H1 (cell line): ENCODE measurements at regions not wholly inside any gene's neighbourhood (a gene's known extent, or its start where the extent isn't known, plus 50 kb on each side); places are given as distances from the start of the nearest gene placed in this dataset.

ENCODE experiments used
- CTCF ChIA-PET: fragments of 300-600 bp; sonication (Branson Sonifier 250); formaldehyde crosslinking; loops from one replicate; lab custom pipeline; 2021; ENCODE audit not compliant: partially characterized antibody; lab: Charles Lee
- POLR2A ChIA-PET: fragments of 300-600 bp; sonication (Branson Sonifier 250); formaldehyde crosslinking; loops from one replicate; lab custom pipeline; 2021; ENCODE audit warnings: inconsistent platforms; ENCODE audit not compliant: partially characterized antibody; lab: Charles Lee
- DNase-seq, 2 experiments: peaks; one replicate each; pipeline versions ENCODE4 v3.0.0 to v3.0.0-alpha.2; 2010 to 2022; ENCODE audit warnings: low spot score in 2 of 2, low read depth in 1 of 2, mixed read lengths in 1 of 2
- FAIRE-seq: peaks from 2 replicates; lab custom pipeline; 2011; peaks lifted over from hg19 to GRCh38; lab: Jason Lieb, UNC
- H2AFZ ChIP-seq: 2 replicates; pipeline ENCODE4 v1.8.1; 2012; ENCODE audit warnings: low read length, inconsistent platforms
- H2AK5ac ChIP-seq: 2 replicates; pipeline ENCODE4 v1.6.1; 2013; ENCODE audit warnings: low read depth, low read length
- H2BK120ac ChIP-seq: replicated peaks from 2 replicates; pipeline ENCODE3; 2013; ENCODE audit warnings: low read depth, low read length, inconsistent platforms
- H2BK12ac ChIP-seq: 2 replicates; pipeline ENCODE4 v1.6.1; 2013; ENCODE audit warnings: low read depth, low read length
- H2BK15ac ChIP-seq: 2 replicates; pipeline ENCODE4 v1.6.1; 2013; ENCODE audit warnings: low read length
- H2BK20ac ChIP-seq: 2 replicates; pipeline ENCODE4 v1.6.1; 2013; ENCODE audit warnings: low read length
- H2BK5ac ChIP-seq: 2 replicates; pipeline ENCODE4 v1.6.1; 2013; ENCODE audit warnings: low read depth, low read length
- H3K14ac ChIP-seq: 2 replicates; pipeline ENCODE4 v1.6.1; 2013; ENCODE audit warnings: inconsistent platforms; ENCODE audit not compliant: insufficient read length
- H3K18ac ChIP-seq: 2 replicates; pipeline ENCODE4 v1.6.1; 2013; ENCODE audit warnings: low read length; ENCODE audit errors: extremely low read depth
- H3K23ac ChIP-seq: 2 replicates; pipeline ENCODE4 v1.6.1; 2013; ENCODE audit warnings: inconsistent platforms; ENCODE audit not compliant: insufficient read length
- H3K23me2 ChIP-seq: 2 replicates; pipeline ENCODE4 v1.6.1; 2013; ENCODE audit warnings: low read depth, low read length
- H3K27ac ChIP-seq: 2 replicates; pipeline ENCODE4 v1.6.1; 2011; ENCODE audit warnings: low read depth, low read length, inconsistent platforms
- H3K27me3 ChIP-seq, 4 experiments: replicated peaks in 1 of 4; 1 replicate in 1 of 4; 2 replicates in 3 of 4; pipeline versions ENCODE4 v1.6.1 to v1.8.1; 2011 to 2013; ENCODE audit warnings: low read length in 3 of 4, mild to moderate bottlenecking in 3 of 4, inconsistent platforms in 2 of 4, mixed read lengths in 2 of 4, moderate library complexity in 1 of 4; ENCODE audit not compliant: control insufficient read depth in 3 of 4, insufficient read depth in 3 of 4; ENCODE audit errors: extremely low read depth in 1 of 4
- H3K36me3 ChIP-seq, 4 experiments: 2 replicates each; pipeline versions ENCODE4 v1.6.1 to v1.8.1; 2011 to 2013; ENCODE audit warnings: mild to moderate bottlenecking in 4 of 4, low read length in 3 of 4, moderate library complexity in 2 of 4, control low read depth in 1 of 4, inconsistent platforms in 1 of 4; ENCODE audit not compliant: insufficient read depth in 4 of 4, control insufficient read depth in 2 of 4
- H3K4ac ChIP-seq: replicated peaks from 2 replicates; pipeline ENCODE3; 2013; ENCODE audit warnings: low read length, low read depth, mixed read lengths, inconsistent platforms; ENCODE audit not compliant: insufficient read length
- H3K4me1 ChIP-seq, 4 experiments: replicated peaks in 1 of 4; 1 replicate in 1 of 4; 2 replicates in 3 of 4; pipeline versions ENCODE4 v1.6.1 to v1.8.1; 2011 to 2013; ENCODE audit warnings: low read length in 3 of 4, inconsistent platforms in 2 of 4, mixed read lengths in 1 of 4; ENCODE audit not compliant: insufficient read depth in 4 of 4, control insufficient read depth in 3 of 4
- H3K4me2 ChIP-seq, 2 experiments: 2 replicates each; pipeline versions ENCODE4 v1.6.1 to v1.8.1; 2011 to 2013; ENCODE audit warnings: low read depth in 2 of 2, low read length in 2 of 2, control low read depth in 1 of 2, inconsistent platforms in 1 of 2, mild to moderate bottlenecking in 1 of 2; ENCODE audit not compliant: insufficient read depth in 1 of 2
- H3K4me3 ChIP-seq, 4 experiments: fragments of 200-600, 300-600 bp in 1 of 4; sonication (generic), shearing (Covaris generic), sonication (Bioruptor Twin) in 1 of 4; 2 replicates each; pipeline versions ENCODE4 v1.5.1 to v1.8.1; 2011 to 2016; ENCODE audit warnings: low read length in 4 of 4, low read depth in 3 of 4, control low read depth in 2 of 4, inconsistent platforms in 2 of 4, mild to moderate bottlenecking in 2 of 4, mixed read lengths in 1 of 4, moderate library complexity in 1 of 4; ENCODE audit not compliant: insufficient read depth in 2 of 4; ENCODE audit errors: extremely low read depth in 1 of 4
- H3K56ac ChIP-seq: replicated peaks from 2 replicates; pipeline ENCODE3; 2013; ENCODE audit warnings: low read depth, mild to moderate bottlenecking, mixed read lengths, low read length, inconsistent platforms; ENCODE audit not compliant: insufficient read length
- H3K79me1 ChIP-seq: 2 replicates; pipeline ENCODE4 v1.6.1; 2013; ENCODE audit warnings: low read depth, low read length, control low read depth
- H3K79me2 ChIP-seq, 2 experiments: 2 replicates each; pipeline versions ENCODE4 v1.6.1 to v1.8.1; 2012 to 2013; ENCODE audit warnings: low read length in 2 of 2, mild to moderate bottlenecking in 2 of 2, inconsistent platforms in 1 of 2; ENCODE audit not compliant: insufficient read depth in 2 of 2, control insufficient read depth in 1 of 2
- H3K9ac ChIP-seq, 4 experiments: replicated peaks in 1 of 4; 1 replicate in 1 of 4; 2 replicates in 3 of 4; pipeline versions ENCODE4 v1.6.1 to v1.8.1; 2011 to 2013; ENCODE audit warnings: low read depth in 3 of 4, low read length in 3 of 4, control low read depth in 2 of 4, mild to moderate bottlenecking in 2 of 4, moderate library complexity in 2 of 4, inconsistent platforms in 1 of 4; ENCODE audit errors: extremely low read depth in 1 of 4
- H3K9me3 ChIP-seq, 2 experiments: 2 replicates each; pipeline versions ENCODE4 v1.6.1 to v1.8.1; 2012 to 2013; ENCODE audit warnings: mild to moderate bottlenecking in 2 of 2, moderate library complexity in 2 of 2, control low read depth in 1 of 2, inconsistent platforms in 1 of 2, low read depth in 1 of 2, low read length in 1 of 2, mixed read lengths in 1 of 2; ENCODE audit not compliant: insufficient read depth in 2 of 2
- H4K20me1 ChIP-seq, 2 experiments: replicated peaks in 1 of 2; 2 replicates each; pipeline versions ENCODE3 to v1.8.1; 2011 to 2013; ENCODE audit warnings: inconsistent platforms in 2 of 2, low read length in 2 of 2, mild to moderate bottlenecking in 1 of 2; ENCODE audit not compliant: insufficient read depth in 2 of 2, control insufficient read depth in 1 of 2
- H4K5ac ChIP-seq: 2 replicates; pipeline ENCODE4 v1.6.1; 2013; ENCODE audit warnings: low read length, low read depth, mixed read lengths, inconsistent platforms; ENCODE audit not compliant: insufficient read length
- H4K8ac ChIP-seq: 2 replicates; pipeline ENCODE4 v1.8.0; 2013; ENCODE audit warnings: mild to moderate bottlenecking, moderate library complexity, low read length, inconsistent platforms; ENCODE audit not compliant: insufficient read depth; ENCODE audit errors: extremely low read depth
- H4K91ac ChIP-seq: replicated peaks from 2 replicates; pipeline ENCODE3; 2013; ENCODE audit warnings: low read length, mixed read lengths, inconsistent platforms; ENCODE audit not compliant: insufficient read length
- CBX8 ChIP-seq: fragments of 300-800, 300-1000 bp; sonication (generic); IDR thresholded peaks from 2 replicates; pipeline ENCODE4 v1.7.1; 2016; ENCODE audit warnings: low read depth, low read length, borderline replicate concordance
- KDM5A ChIP-seq: fragments of 200-600 bp; IDR thresholded peaks from 2 replicates; pipeline ENCODE4 v1.7.1; 2012; ENCODE audit warnings: mild to moderate bottlenecking, low read length, inconsistent platforms, mixed read lengths
- NANOG ChIP-seq: IDR thresholded peaks from 2 replicates; pipeline ENCODE4 v1.6.1; 2011; ENCODE audit warnings: low read length, low read depth, mild to moderate bottlenecking, inconsistent platforms; ENCODE audit not compliant: insufficient read depth, poor library complexity, severe bottlenecking
- RAD21 ChIP-seq, 2 experiments: IDR thresholded peaks in 1 of 2; conservative IDR thresholded peaks in 1 of 2; 2 replicates each; pipeline ENCODE4 v1.6.1; 2011; ENCODE audit warnings: low read depth in 2 of 2, low read length in 2 of 2, improper control_type of control experiment in 1 of 2, inconsistent platforms in 1 of 2, mild to moderate bottlenecking in 1 of 2, moderate library complexity in 1 of 2
- RFX5 ChIP-seq: IDR thresholded peaks from 2 replicates; pipeline ENCODE4 v1.6.1; 2011; ENCODE audit warnings: low read depth, low read length, improper control_type of control experiment, borderline replicate concordance
- RNF2 ChIP-seq: fragments of 200-900, 300-1000 bp; sonication (generic); IDR thresholded peaks from 2 replicates; pipeline ENCODE4 v1.7.1; 2016; ENCODE audit warnings: borderline replicate concordance, low read depth, mild to moderate bottlenecking, antibody characterized with exemption, low read length; ENCODE audit not compliant: poor library complexity, severe bottlenecking; ENCODE audit errors: missing control alignments
- SIN3A ChIP-seq, 2 experiments: IDR thresholded peaks in 1 of 2; conservative IDR thresholded peaks in 1 of 2; 2 replicates each; pipeline ENCODE4 v1.6.1; 2011 to 2012; ENCODE audit warnings: low read length in 2 of 2, improper control_type of control experiment in 1 of 2, low read depth in 1 of 2, mild to moderate bottlenecking in 1 of 2
- SP2 ChIP-seq: IDR thresholded peaks from 2 replicates; pipeline ENCODE4 v1.6.1; 2012; ENCODE audit warnings: mild to moderate bottlenecking, low read length, inconsistent platforms
- SP4 ChIP-seq: IDR thresholded peaks from 2 replicates; pipeline ENCODE4 v1.6.1; 2012; ENCODE audit warnings: low read length, inconsistent platforms
- SRF ChIP-seq: IDR thresholded peaks from 2 replicates; pipeline ENCODE4 v1.6.1; 2011; ENCODE audit warnings: mild to moderate bottlenecking, low read depth, low read length, moderate library complexity
- TBP ChIP-seq: IDR thresholded peaks from 2 replicates; pipeline ENCODE4 v1.6.1; 2011; ENCODE audit warnings: low read depth, low read length, improper control_type of control experiment
- ZNF274 ChIP-seq: IDR thresholded peaks from 2 replicates; pipeline ENCODE4 v1.7.0; 2012; ENCODE audit warnings: low read length, borderline replicate concordance; ENCODE audit errors: extremely low read depth
- WGBS, 2 experiments: shearing (Covaris generic) in 1 of 2; methylation state at CpG; one replicate each; pipeline versions ENCODE4 v1.1.6 to v1.1.7; 2013 to 2015; ENCODE audit warnings: low lambda C conversion rate in 2 of 2, mixed read lengths in 2 of 2, inconsistent platforms in 1 of 2, low coverage in 1 of 2, missing lambda C conversion rate in 1 of 2; ENCODE audit not compliant: insufficient replicate concordance in 2 of 2, insufficient coverage in 1 of 2, insufficient read length in 1 of 2; ENCODE audit errors: extremely low coverage in 1 of 2, missing lambda C conversion rate in 1 of 2; 5-methylcytosine and 5-hydroxymethylcytosine counted together
- TF ChIP-seq, protein P1 (sequence below): IDR thresholded peaks from 2 replicates; pipeline ENCODE4 v1.6.1; 2012; ENCODE audit warnings: low read length, inconsistent platforms

DNA sequence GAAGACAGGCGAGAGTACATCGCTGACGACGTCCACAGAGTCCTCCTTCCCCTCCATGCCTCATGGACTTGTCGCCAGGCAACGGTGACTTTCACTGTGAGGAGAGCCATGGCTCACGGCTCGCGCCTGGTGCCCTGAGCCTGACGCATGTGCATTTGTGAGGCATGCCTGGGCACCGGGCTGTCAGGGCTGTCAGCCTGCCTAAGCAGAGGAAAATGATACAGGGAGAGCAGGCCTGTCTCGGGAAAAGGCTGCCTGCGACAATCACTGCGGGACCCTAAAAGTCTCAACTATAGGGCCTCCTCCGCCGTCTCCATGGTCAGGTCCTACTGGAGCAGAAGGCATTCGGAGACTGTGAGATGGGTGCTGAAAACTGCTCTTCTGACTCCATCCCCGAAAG is 135.5 kb upstream of the WSB1 start:
- FAIRE-seq (no peak), DNase-seq (no peak)
- no peak overlapping the region for H2BK12ac ChIP-seq
- H2BK5ac ChIP-seq: no peak overlapping the region
- no peaks in the 10 kb centered on the region; a peak in 1 of 7 replicates for H3K27me3 ChIP-seq
- H3K23me2 ChIP-seq: no peaks in the 10 kb centered on the region
- H4K20me1 ChIP-seq: no peaks in the 10 kb centered on the region
- no peak overlapping the region for H2AK5ac ChIP-seq
- no peaks in the 10 kb centered on the region for H3K36me3 ChIP-seq
- H3K23ac ChIP-seq: no peak overlapping the region
- no peak overlapping the region for H2BK15ac ChIP-seq
- no peaks in the 10 kb centered on the region for H3K79me1 ChIP-seq
- no peak overlapping the region for H3K4ac ChIP-seq
- no peaks in the 10 kb centered on the region for H3K79me2 ChIP-seq
- no peak overlapping the region for H3K14ac ChIP-seq
- no peak overlapping the region for H3K56ac ChIP-seq
- ChIA-PET POLR2A (no interaction called here), CTCF (no interaction called here)
- H4K5ac ChIP-seq: no peak overlapping the region
- no peak overlapping the region for H2BK20ac ChIP-seq
- H4K91ac ChIP-seq: no peak overlapping the region
- H3K18ac ChIP-seq: no peak overlapping the region
- no peak overlapping the region for H3K4me3 ChIP-seq
- peaks cover 63 to 71% of the 10 kb centered on the region in 2 experiments for H3K9me3 ChIP-seq
- H3K4me1 ChIP-seq: no peaks in the 10 kb centered on the region
- 86% methylated on average over 18 of the region's 18 CpGs; no CpG with 5 or more reads in 1 of the 2 experiments for WGBS, 2 experiments
- no peak overlapping the region for H3K4me2 ChIP-seq
- no peak overlapping the region for H2AFZ ChIP-seq
- no peak overlapping the region for H2BK120ac ChIP-seq
- no peak overlapping the region for H4K8ac ChIP-seq
- H3K27ac ChIP-seq: no peak overlapping the region
- H3K9ac ChIP-seq: no peak overlapping the region
- TF ChIP-seq KDM5A (no peak), SIN3A (conservative IDR thresholded peaks at IDR 0.05 in 1 of 2, IDR thresholded peaks at IDR 0.05 in 1 of 2; ENCODE audit: low read depth in 1 of 2, low read length in 2 of 2) (no peak), RAD21 (IDR thresholded peaks at IDR 0.05 in 1 of 2, conservative IDR thresholded peaks at IDR 0.05 in 1 of 2; ENCODE audit: low read depth in 2 of 2, low read length in 2 of 2) (no peak), CBX8 (no peak), SP2 (no peak), RFX5 (no peak), SP4 (no peak), NANOG (no peak), RNF2 (no peak), ZNF274 (no peak), TBP (no peak), SRF (no peak)
- TF ChIP-seq, protein P1, sequence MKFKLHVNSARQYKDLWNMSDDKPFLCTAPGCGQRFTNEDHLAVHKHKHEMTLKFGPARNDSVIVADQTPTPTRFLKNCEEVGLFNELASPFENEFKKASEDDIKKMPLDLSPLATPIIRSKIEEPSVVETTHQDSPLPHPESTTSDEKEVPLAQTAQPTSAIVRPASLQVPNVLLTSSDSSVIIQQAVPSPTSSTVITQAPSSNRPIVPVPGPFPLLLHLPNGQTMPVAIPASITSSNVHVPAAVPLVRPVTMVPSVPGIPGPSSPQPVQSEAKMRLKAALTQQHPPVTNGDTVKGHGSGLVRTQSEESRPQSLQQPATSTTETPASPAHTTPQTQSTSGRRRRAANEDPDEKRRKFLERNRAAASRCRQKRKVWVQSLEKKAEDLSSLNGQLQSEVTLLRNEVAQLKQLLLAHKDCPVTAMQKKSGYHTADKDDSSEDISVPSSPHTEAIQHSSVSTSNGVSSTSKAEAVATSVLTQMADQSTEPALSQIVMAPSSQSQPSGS: no peak
